ENCODE measurements at regions not wholly inside any gene's neighbourhood (a gene's known extent, or its start where the extent isn't known, plus 50 kb on each side); places are given as distances from the start of the nearest gene placed in this dataset.

GRCh38 chr14:106813477-106813823 is 1287.1 kb downstream of the TMEM121 start:
- Histone ChIP-seq H3K27me3 (no peaks in the 10 kb centered on the region), H3K9me3 (replicated peaks in 1 of 11) (no peaks in the 10 kb centered on the region), H3K9ac (peak overlapping the region in 1 of 11 experiments; percentile 9; a peak in 1 of 22 replicates), H4K20me1 (no peaks in the 10 kb centered on the region), H3K4me3 (peak overlapping the region in 4 of 10 experiments; percentile 3 to 31 (median 14); a peak in 1 of 20 replicates), H3K4me2 (peak overlapping the region; percentile 59 to 82 (median 69)), H3K36me3 (no peaks in the 10 kb centered on the region), H3K4me1 (peaks cover 8 to 43% (median 27%) of the 10 kb centered on the region in 10 experiments; a peak in 19 of 20 replicates), H3K27ac (peak overlapping the region in 3 of 11 experiments; percentile 0 to 34 (median 13); a peak in 1 of 22 replicates)
- TF ChIP-seq Cebpa-rat (IDR thresholded peaks at IDR 0.05) = no peak

GRCh38 chr14:106820119-106820518 is 1293.7 kb downstream of the TMEM121 start:
- Histone ChIP-seq H4K20me1 (no peaks in the 10 kb centered on the region), H3K9ac (no peak overlapping the region), H3K9me3 (replicated peaks in 1 of 11) (no peaks in the 10 kb centered on the region), H3K27me3 (no peaks in the 10 kb centered on the region), H3K4me3 (no peak overlapping the region), H3K4me2 (no peak overlapping the region), H3K4me1 (peaks cover 0 to 8% (median 1%) of the 10 kb centered on the region in 10 experiments; a peak in 4 of 20 replicates), H3K27ac (no peak overlapping the region), H3K36me3 (no peaks in the 10 kb centered on the region)
- no peak for TF ChIP-seq Cebpa-rat (IDR thresholded peaks at IDR 0.05)

GRCh38 chr14:106821119-106821518 is 1294.7 kb downstream of the TMEM121 start:
- H3K27ac ChIP-seq = no peak overlapping the region
- no peak overlapping the region for H3K4me3 ChIP-seq
- no peaks in the 10 kb centered on the region for H3K36me3 ChIP-seq
- H3K27me3 ChIP-seq = no peaks in the 10 kb centered on the region
- no peak overlapping the region for H3K9ac ChIP-seq
- H3K4me1 ChIP-seq = peaks cover 0 to 13% (median 4%) of the 10 kb centered on the region in 10 experiments; a peak in 17 of 20 replicates
- H4K20me1 ChIP-seq = no peaks in the 10 kb centered on the region
- H3K4me2 ChIP-seq = peak overlapping the region in 3 of 11 experiments; percentile 11 to 29 (median 19); a peak in 2 of 22 replicates
- no peaks in the 10 kb centered on the region for H3K9me3 ChIP-seq (replicated peaks in 1 of 11)
- no peak for TF ChIP-seq Cebpa-rat (IDR thresholded peaks at IDR 0.05)

GRCh38 chr14:106822905-106823304 is 1296.5 kb downstream of the TMEM121 start:
- Histone ChIP-seq H3K4me2 (no peak overlapping the region), H3K9ac (no peak overlapping the region), H3K27ac (no peak overlapping the region)

GRCh38 chr14:106823552-106823951 is 1297.2 kb downstream of the TMEM121 start:
- Histone ChIP-seq H3K36me3 (no peaks in the 10 kb centered on the region), H3K4me2 (no peak overlapping the region), H4K20me1 (no peaks in the 10 kb centered on the region), H3K9me3 (replicated peaks in 1 of 11) (no peaks in the 10 kb centered on the region), H3K4me3 (no peak overlapping the region), H3K27ac (no peak overlapping the region), H3K4me1 (peaks cover 0 to 17% (median 10%) of the 10 kb centered on the region in 10 experiments; a peak in 17 of 20 replicates), H3K9ac (no peak overlapping the region), H3K27me3 (no peaks in the 10 kb centered on the region)
- TF ChIP-seq Cebpa-rat (IDR thresholded peaks at IDR 0.05) = no peak

More at GRCh38 chr14:106822905-106823304, 1296.5 kb downstream of the TMEM121 start:
- Histone ChIP-seq H3K9me3 (replicated peaks in 1 of 11) (no peaks in the 10 kb centered on the region), H4K20me1 (no peaks in the 10 kb centered on the region), H3K36me3 (no peaks in the 10 kb centered on the region), H3K27me3 (no peaks in the 10 kb centered on the region), H3K4me1 (peaks cover 0 to 17% (median 10%) of the 10 kb centered on the region in 10 experiments; a peak in 17 of 20 replicates), H3K4me3 (no peak overlapping the region)
- no peak for TF ChIP-seq Cebpa-rat (IDR thresholded peaks at IDR 0.05)

GRCh38 chr14:106826833-106827369 is 1300.5 kb downstream of the TMEM121 start:
- Histone ChIP-seq H3K4me2 (peak overlapping the region in 2 of 11 experiments; percentile 19 to 20; a peak in 1 of 22 replicates), H3K9ac (no peak overlapping the region), H3K4me3 (no peak overlapping the region), H3K27me3 (no peaks in the 10 kb centered on the region), H3K36me3 (no peaks in the 10 kb centered on the region), H3K4me1 (peaks cover 0 to 24% (median 18%) of the 10 kb centered on the region in 10 experiments; a peak in 17 of 20 replicates), H3K9me3 (replicated peaks in 1 of 11) (peaks cover 0 to 7% (median 0%) of the 10 kb centered on the region in 11 experiments; a peak in 8 of 22 replicates), H3K27ac (no peak overlapping the region), H4K20me1 (no peaks in the 10 kb centered on the region)
- no peak for TF ChIP-seq Cebpa-rat (IDR thresholded peaks at IDR 0.05)

GRCh38 chr14:106831322-106831720 is 1304.9 kb downstream of the TMEM121 start:
- Histone ChIP-seq H3K9ac (no peak overlapping the region), H3K27me3 (no peaks in the 10 kb centered on the region), H3K4me2 (no peak overlapping the region), H4K20me1 (no peaks in the 10 kb centered on the region), H3K4me1 (peaks cover 0 to 18% (median 13%) of the 10 kb centered on the region in 10 experiments; a peak in 16 of 20 replicates), H3K27ac (no peak overlapping the region), H3K9me3 (replicated peaks in 1 of 11) (peaks cover 0 to 7% (median 0%) of the 10 kb centered on the region in 11 experiments; a peak in 8 of 22 replicates), H3K36me3 (no peaks in the 10 kb centered on the region), H3K4me3 (no peak overlapping the region)
- no peak for TF ChIP-seq Cebpa-rat (IDR thresholded peaks at IDR 0.05)

- no peak for TF ChIP-seq Cebpa-rat (IDR thresholded peaks at IDR 0.05)
- no peak overlapping the region; a peak in 1 of 22 replicates for H3K27ac ChIP-seq
- H3K27me3 ChIP-seq = no peaks in the 10 kb centered on the region
- no peak overlapping the region for H3K4me3 ChIP-seq
- no peaks in the 10 kb centered on the region for H4K20me1 ChIP-seq
- no peak overlapping the region for H3K9ac ChIP-seq
- no peaks in the 10 kb centered on the region for H3K36me3 ChIP-seq
- H3K4me2 ChIP-seq = peak overlapping the region in 9 of 11 experiments; percentile 11 to 66 (median 54); a peak in 13 of 22 replicates
- peaks cover 0 to 51% (median 41%) of the 10 kb centered on the region in 10 experiments; a peak in 18 of 20 replicates for H3K4me1 ChIP-seq
- no peaks in the 10 kb centered on the region for H3K9me3 ChIP-seq (replicated peaks in 1 of 11)
Observed at GRCh38 chr14:106837870-106838269, 1311.5 kb downstream of the TMEM121 start.

- Histone ChIP-seq H3K9me3 (replicated peaks in 1 of 11) (no peaks in the 10 kb centered on the region), H3K27me3 (no peaks in the 10 kb centered on the region), H3K9ac (no peak overlapping the region), H3K4me2 (no peak overlapping the region), H3K4me1 (peaks cover 9 to 62% (median 51%) of the 10 kb centered on the region in 10 experiments), H3K27ac (no peak overlapping the region), H3K36me3 (no peaks in the 10 kb centered on the region), H3K4me3 (no peak overlapping the region), H4K20me1 (0 out of 22 replicates have a peak, but pooled peaks cover 0 to 4% (median 0%) of the 10 kb centered on the region in 11 experiments)
- TF ChIP-seq Cebpa-rat (IDR thresholded peaks at IDR 0.05) = no peak
Observed at GRCh38 chr14:106838991-106839769, 1312.8 kb downstream of the TMEM121 start.

All from BLaER1 treated with 17β-estradiol and CSF1 and Interleukin-3, amounts not matched to agents 10 nM and 100 nM (cell line).